GF-D8 (cell line): ENCODE measurements at regions not wholly inside any gene's neighbourhood (a gene's known extent, or its start where the extent isn't known, plus 50 kb on each side); places are given as distances from the start of the nearest gene placed in this dataset.

Experiments
- DNase-seq: peaks from one replicate; lab custom pipeline; 2025; lab: John Stamatoyannopoulos, UW

- DNase-seq: no peak
Observed at GRCh38 chr17:79369001-79369400, 241.8 kb downstream of the RBFOX3 start.

GRCh38 chr17:79368521-79368920 lies 242.3 kb downstream of the RBFOX3 start:
- no peak for DNase-seq

- DNase-seq: no peak
Observed at GRCh38 chr17:79366988-79367571, 243.8 kb downstream of the RBFOX3 start.

- no peak for DNase-seq
Observed at GRCh38 chr17:79365836-79366770, 244.7 kb downstream of the RBFOX3 start.

GRCh38 chr17:79365351-79365750 lies 245.5 kb downstream of the RBFOX3 start:
- no peak for DNase-seq

GRCh38 chr17:79364315-79365094 lies 246.3 kb downstream of the RBFOX3 start:
- no peak for DNase-seq

GRCh38 chr17:79363552-79364275 lies 247.1 kb downstream of the RBFOX3 start:
- DNase-seq: no peak

- DNase-seq: no peak
Observed at GRCh38 chr17:79362772-79363305, 248.0 kb downstream of the RBFOX3 start.

GRCh38 chr17:79361873-79362771 lies 248.7 kb downstream of the RBFOX3 start:
- DNase-seq: no peak

GRCh38 chr17:79361221-79361734 lies 249.6 kb downstream of the RBFOX3 start:
- no peak for DNase-seq

- no peak for DNase-seq
Observed at GRCh38 chr17:79360196-79360595, 250.7 kb downstream of the RBFOX3 start.

- DNase-seq: no peak
Observed at GRCh38 chr17:79356839-79357447, 253.9 kb downstream of the RBFOX3 start.

GRCh38 chr17:79355165-79355564 lies 255.7 kb downstream of the RBFOX3 start:
- no peak for DNase-seq

GRCh38 chr17:79354173-79354820 lies 256.6 kb downstream of the RBFOX3 start:
- no peak for DNase-seq

GRCh38 chr17:79353548-79353947 lies 257.3 kb downstream of the RBFOX3 start:
- DNase-seq: no peak

GRCh38 chr17:79353016-79353415 lies 257.8 kb downstream of the RBFOX3 start:
- no peak for DNase-seq

GRCh38 chr17:79350533-79350932 lies 260.3 kb downstream of the RBFOX3 start:
- DNase-seq: no peak

- DNase-seq: no peak
Observed at GRCh38 chr17:79349506-79350400, 261.1 kb downstream of the RBFOX3 start.
